K562 (cell line): ENCODE measurements at regions not wholly inside any gene's neighbourhood (a gene's known extent, or its start where the extent isn't known, plus 50 kb on each side); places are given as distances from the start of the nearest gene placed in this dataset.

Experiments
- NFE2 ChIP-seq: IDR thresholded peaks from 2 replicates; pipeline ENCODE4 v1.6.1; 2014; ENCODE audit warnings: antibody characterized with exemption, low read depth
- PHB ChIP-seq: fragments of 250-450 bp; sonication (Bioruptor Pico); IDR thresholded peaks from 2 replicates; pipeline ENCODE4 v1.5.0; 2021
- POLR2A ChIP-seq: fragments of 450-650 bp; conservative IDR thresholded peaks from 2 replicates; pipeline ENCODE4 v1.6.1; 2016
- RAD21 ChIP-seq, 2 experiments: fragments of 250-450 bp in 1 of 2; fragments of 450-650 bp in 1 of 2; sonication (Bioruptor Pico) in 1 of 2; formaldehyde crosslinking in 1 of 2; IDR thresholded peaks in 1 of 2; conservative IDR thresholded peaks in 1 of 2; 2 replicates each; pipeline versions ENCODE4 v1.4.0 to v1.8.0; 2020 to 2022; ENCODE audit warnings: mild to moderate bottlenecking in 2 of 2, moderate library complexity in 1 of 2
- RBM22 ChIP-seq: fragments of 200-400 bp; formaldehyde crosslinking; IDR thresholded peaks from 2 replicates; pipeline ENCODE4 v1.6.1; 2018; ENCODE audit warnings: low read length, low read depth; ENCODE audit not compliant: poor library complexity, severe bottlenecking
- REST ChIP-seq, 2 experiments: fragments of 450-650 bp; formaldehyde crosslinking in 1 of 2; IDR thresholded peaks; 2 replicates each; pipeline versions ENCODE4 v1.4.0 to v1.6.1; 2014 to 2020; ENCODE audit warnings: mild to moderate bottlenecking in 2 of 2, borderline replicate concordance in 1 of 2, low read depth in 1 of 2
- ZNF407 ChIP-seq: fragments of 450-650 bp; IDR thresholded peaks from 2 replicates; pipeline ENCODE4 v1.6.1; 2016; ENCODE audit warnings: low read depth
- ZNF655 ChIP-seq: fragments of 250-450 bp; sonication (Bioruptor Pico); IDR thresholded peaks from 2 replicates; pipeline ENCODE4 v1.5.0; 2021

GRCh38 chr3:8423307-8423706, 78.3 kb upstream of the LMCD1 start (continued):
- TF ChIP-seq ZNF407 (no peak), RAD21 (CRISPR knock-in tag; conservative IDR thresholded peaks at IDR 0.05 in 1 of 2, IDR thresholded peaks at IDR 0.05 in 1 of 2) (peak in 1 of 2 experiments; percentile 58; a peak in 3 of 4 replicates), ZNF655 (CRISPR knock-in tag) (no peak), RBM22 (no peak), NFE2 (no peak), POLR2A (no peak), PHB (CRISPR knock-in tag) (no peak), REST (IDR thresholded peaks at IDR 0.05; ENCODE audit: borderline replicate concordance) (0 out of 2 replicates have a peak, but pooled peaks have one; percentile 4), REST (CRISPR knock-in tag; IDR thresholded peaks at IDR 0.05; ENCODE audit: low read depth) (no peak)
